HG03558 (cell line): ENCODE measurements at regions not wholly inside any gene's neighbourhood (a gene's known extent, or its start where the extent isn't known, plus 50 kb on each side); places are given as distances from the start of the nearest gene placed in this dataset.

Source experiments
- ATAC-seq: cut with Tn5 transposase; IDR thresholded peaks from one replicate; pipeline ENCODE4 v1.9.1; 2021; ENCODE audit warnings: moderate number of reproducible peaks; ENCODE audit not compliant: unreplicated experiment; ENCODE audit errors: extremely low read depth

- ATAC-seq = no peak
These were observed 417.5 kb upstream of the ARGLU1 start for GRCh38 chr13:106985481-106985880.

GRCh38 chr13:106981051-106981450 is 413.1 kb upstream of the ARGLU1 start:
- no peak for ATAC-seq

DNA sequence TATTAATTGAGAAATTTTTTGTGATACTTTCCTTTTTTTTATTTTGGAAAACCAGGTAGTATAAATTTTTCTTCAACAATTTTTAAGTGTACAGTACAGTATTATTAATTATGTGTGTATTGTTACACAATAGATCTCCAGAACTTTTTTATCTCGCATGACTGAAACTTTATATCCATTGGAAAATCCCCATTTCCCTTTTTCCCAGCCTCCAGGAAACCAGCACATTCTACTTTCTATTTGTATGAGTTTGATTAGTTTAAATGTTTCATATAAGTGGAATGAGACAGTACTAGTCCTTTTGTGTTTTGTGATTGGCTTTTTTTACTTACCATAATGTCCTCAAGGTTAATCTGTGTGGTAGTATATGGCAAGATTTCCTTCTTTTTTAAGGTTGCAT is 399.5 kb upstream of the ARGLU1 start:
- ATAC-seq = no peak

DNA sequence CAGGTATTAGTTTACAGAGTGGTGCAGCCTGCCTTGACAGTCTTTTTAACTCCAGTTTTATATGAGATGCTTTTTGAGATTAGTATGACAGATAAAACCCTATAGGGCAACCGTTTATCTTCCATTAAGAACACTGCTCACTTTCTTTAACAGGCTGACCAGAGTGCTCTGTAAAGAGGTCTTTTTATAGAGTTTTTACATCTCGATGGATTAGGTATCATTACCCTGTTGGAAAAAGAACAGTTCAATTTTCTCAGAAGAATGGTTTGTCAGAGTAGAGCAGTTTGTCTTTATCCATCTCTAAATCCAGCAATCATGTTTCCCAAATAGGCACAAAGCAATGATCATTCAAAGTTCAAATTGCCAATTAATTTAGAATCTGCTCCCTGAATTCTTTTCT is 395.2 kb upstream of the ARGLU1 start:
- no peak for ATAC-seq

DNA sequence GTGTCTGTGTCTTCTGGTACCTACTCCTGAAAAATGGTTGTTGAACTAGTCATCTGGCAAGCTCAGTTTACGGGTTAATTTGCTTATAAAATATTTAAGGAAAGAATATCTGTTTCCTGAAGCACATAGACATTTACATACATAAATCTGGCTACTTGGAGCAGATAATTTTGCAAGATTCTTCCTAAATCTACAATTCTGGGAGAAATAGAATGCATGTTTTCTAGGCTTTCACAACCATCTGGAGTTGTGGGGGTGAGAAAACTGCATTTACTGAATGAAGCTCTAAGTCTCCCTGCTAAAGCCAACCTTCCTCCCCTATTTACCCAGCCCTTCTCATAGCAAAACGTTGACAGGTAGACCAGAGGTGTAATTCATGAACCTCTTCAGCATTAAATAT is 393.7 kb upstream of the ARGLU1 start:
- ATAC-seq = no peak

DNA sequence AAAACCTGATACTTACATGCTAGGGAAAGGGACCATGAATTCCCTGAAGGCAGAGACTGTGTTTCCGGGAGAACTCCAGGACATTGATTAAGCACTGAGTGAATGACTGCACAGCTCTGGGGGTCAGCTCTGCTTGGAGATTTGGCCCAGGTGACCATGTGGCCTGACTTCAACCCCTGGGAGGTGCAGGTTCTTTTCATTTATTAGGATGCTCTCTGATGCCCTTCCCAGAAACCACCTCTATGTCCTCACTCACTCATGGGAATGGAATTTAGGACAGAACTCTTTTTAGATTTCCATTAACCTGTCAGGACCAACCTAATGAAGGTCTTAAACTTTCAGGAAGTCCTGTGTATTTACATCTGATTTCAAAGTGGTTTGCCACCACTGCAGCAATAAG is 393.3 kb upstream of the ARGLU1 start:
- no peak for ATAC-seq

- no peak for ATAC-seq
These were observed 390.7 kb upstream of the ARGLU1 start for GRCh38 chr13:106958621-106959048.

- ATAC-seq = no peak
These were observed 374.6 kb upstream of the ARGLU1 start for GRCh38 chr13:106942563-106942962.

GRCh38 chr13:106941779-106942178 is 373.8 kb upstream of the ARGLU1 start:
- ATAC-seq = no peak

GRCh38 chr13:106927421-106927820 is 359.5 kb upstream of the ARGLU1 start:
- no peak for ATAC-seq

DNA sequence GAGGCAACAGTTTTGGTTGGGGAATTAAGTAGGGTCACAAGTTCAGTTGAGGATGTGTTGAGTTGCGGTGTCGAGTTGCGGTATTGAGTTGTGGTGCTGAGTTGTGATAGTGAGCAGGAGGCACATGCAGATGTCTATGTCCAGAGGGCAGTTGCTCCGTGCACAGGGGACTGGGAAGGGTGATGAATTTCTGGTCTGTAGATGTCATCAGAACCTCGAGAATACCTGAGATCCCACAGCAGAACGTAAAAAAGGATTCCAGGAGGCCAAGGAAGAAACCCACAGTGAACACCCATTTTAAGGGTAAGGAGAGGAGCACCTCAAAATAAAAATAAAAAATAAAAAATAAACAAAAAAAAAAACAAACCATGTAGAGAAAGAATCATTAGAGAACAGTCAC is 354.4 kb upstream of the ARGLU1 start:
- ATAC-seq = no peak

DNA sequence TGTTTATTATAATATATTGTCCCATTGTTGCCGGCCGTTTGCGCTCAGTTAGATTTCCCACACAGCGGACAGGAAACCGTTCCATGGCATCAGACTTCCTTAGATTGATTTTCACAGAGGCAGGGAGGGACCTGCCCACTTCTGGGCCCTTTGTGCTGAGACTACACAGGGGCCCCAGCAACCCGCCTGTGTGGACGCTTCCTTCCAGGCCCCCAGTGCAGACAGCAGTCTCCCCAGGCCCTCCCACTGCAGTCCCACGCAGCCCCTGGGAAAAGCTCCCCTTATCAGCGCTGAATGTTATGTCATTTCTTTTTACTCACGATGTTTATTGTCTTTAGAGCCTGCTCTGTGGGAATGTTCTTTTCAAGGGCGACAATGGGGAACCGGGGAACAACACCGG is 351.7 kb upstream of the ARGLU1 start:
- ATAC-seq = no peak

DNA sequence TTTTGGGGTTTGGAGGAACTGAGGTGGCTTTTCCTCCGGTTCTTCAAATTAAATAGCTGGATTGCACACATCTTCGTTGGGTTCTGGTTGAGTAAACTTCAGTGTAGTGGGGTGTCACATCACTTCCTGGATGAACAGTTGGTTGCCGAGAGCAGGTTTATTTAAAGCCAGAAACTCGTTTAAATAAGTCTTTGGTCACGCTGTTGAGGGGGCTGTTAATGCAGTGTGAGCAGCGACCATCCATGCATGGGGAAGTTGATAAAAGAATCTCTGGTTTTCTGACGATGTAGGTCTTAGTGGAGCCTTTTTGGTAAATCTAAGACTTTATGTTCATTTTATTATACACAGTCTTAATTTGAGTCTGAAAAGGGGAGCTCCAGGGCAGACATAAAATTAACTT is 351.2 kb upstream of the ARGLU1 start:
- ATAC-seq = no peak

GRCh38 chr13:106918557-106918860 is 350.6 kb upstream of the ARGLU1 start:
- ATAC-seq = no peak

- ATAC-seq = peak; percentile 86
These were observed 350.0 kb upstream of the ARGLU1 start for GRCh38 chr13:106917673-106918556.

DNA sequence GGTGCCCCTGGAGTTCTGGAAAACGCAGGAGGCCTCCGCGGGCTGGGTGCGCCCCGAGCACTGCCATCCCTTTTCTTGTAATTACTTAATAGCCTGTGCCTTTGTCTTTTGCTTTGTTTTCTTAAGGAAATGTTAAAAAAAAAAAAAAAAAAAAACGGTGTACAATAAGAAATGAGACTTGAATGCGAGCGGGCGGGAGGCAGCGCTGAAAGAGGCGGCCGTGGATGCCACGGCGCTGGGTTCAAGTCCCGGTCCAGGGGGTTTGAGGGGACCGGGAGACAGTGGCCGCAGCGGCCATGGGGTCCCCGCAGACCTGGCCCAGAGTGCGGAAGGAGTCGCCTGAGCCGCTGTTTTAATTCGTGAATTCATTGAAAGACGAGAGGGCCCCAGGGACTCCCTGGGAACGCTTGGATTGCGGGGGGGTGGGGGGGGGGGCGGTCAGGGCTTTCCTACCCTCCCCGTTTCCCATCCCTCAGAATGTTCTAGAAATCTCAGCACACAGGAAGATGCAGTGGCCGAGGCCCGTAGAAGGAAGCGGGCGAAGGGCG is 349.2 kb upstream of the ARGLU1 start:
- no peak for ATAC-seq

DNA sequence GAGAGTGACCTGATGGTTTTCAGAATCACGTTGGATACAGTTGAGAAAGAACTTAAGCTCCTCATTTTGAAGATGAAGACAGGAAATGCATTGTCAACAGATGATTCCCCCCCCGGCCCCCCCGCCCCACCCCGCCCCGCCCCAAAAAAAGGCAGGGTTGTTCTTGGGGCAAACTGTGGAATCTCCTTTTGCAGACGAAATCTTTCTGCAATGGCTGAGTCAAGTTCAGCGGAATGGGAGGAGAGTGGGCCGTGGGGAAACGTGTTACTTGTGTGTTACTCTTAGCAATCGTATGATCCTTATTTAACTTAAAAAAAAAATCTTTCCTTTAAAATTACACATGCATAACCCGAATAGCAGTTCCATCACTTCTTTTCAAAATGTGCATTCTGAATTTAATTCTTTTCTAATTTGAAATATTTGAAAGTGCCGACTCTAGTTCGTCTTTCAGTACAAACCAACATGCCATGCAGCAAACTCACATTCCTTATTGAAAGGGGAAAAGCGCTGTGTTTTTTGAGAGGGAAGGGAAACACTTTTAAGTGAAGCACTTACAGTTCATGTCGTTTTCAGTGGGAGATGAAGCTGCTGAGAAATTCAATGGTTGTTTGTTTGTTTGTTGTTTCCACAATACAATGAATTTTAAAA is 348.5 kb upstream of the ARGLU1 start:
- ATAC-seq = no peak

DNA sequence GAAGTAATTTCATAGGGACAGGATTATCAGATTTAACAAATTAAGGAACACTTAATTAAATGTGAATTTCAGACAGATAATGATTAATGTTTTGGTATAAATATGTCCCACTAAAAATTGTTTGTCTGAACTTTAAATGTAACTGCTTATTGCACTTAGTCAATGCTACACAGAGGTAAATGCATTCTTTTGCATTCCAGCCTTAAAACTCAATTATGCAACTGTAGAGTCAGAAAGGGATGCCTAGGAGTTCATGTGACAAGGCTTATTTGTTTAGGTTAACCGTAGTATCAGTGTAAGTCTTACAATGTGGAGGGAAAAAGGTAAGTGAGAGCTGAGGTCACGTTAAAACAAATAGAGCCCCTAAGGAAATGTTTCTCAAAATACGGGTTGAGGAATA is 347.2 kb upstream of the ARGLU1 start:
- no peak for ATAC-seq

DNA sequence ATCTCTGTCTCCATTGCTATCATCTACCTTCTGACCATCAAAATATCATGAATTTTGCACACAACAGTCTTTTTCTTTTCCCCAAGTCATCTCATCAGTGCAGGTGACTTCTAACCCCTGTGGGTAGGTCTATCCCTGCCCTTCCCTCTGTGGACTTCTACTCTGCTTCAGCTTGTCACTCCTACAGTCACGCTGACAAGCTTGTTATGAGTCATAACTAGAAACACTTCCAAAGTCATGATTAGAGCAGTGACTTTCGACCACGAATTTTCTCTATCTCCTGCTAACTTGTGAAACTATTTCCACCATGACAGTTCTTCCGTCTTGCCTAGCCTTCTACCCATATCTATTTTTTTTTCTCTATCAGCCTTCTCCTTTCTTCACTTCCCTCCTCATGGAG is 343.7 kb upstream of the ARGLU1 start:
- no peak for ATAC-seq

DNA sequence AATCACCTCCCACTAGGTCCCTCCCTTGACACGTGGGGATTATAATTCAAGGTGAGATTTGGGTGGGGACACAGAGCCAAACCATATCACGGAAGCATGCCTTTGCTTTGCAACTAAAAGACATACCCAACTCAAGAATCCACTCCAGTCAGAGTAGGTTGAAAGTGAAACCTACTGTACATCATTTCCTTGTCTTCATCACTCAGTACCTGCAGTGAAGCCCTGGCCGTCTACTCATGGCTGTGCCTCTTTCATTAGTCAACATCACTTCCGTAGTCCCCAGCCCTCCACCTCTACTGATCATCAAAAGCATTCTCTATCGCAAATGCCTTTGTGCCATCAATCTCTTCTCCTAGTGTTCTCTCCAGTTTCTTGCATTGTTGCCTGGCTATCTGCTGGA is 343.1 kb upstream of the ARGLU1 start:
- no peak for ATAC-seq

- no peak for ATAC-seq
These were observed 338.6 kb upstream of the ARGLU1 start for GRCh38 chr13:106906426-106906996.
